HK-2 (cell line): ENCODE measurements at regions not wholly inside any gene's neighbourhood (a gene's known extent, or its start where the extent isn't known, plus 50 kb on each side); places are given as distances from the start of the nearest gene placed in this dataset.
A peak's percentile ranks its signal among the peaks of the same experiment; 100 is the strongest.
"Not testable (repeated sequence)": the region's sequence is repeated elsewhere in the genome, so short reads cannot be mapped to it uniquely, and the experiment has no call there.

Experiments used
- DNase-seq: peaks from one replicate; pipeline ENCODE4 v3.0.0-alpha.2; 2018; ENCODE audit not compliant: unreplicated experiment

DNA sequence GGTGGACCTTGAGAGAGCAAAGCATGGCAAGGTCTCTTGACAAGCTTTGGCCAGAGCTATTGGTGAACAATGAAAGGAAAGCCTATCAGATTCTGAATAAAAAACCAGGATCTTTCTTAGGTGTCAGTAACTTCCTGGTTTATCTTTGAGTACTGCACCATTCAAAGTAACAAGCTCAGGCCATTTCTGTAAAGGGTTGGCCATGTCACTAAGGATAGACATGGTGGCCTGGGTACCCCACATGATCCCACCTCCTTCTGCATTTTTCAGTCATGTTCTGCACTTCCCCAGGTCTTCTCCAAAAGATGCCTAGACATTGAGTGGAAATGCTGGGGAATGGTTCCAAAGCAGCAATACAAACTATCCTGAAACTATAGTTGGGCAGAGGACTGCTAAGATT lies 242.0 kb downstream of the ARHGAP12 start:
- DNase-seq, result no peak

GRCh38 chr10:31683682-31684081 lies 244.9 kb downstream of the ARHGAP12 start:
- no peak for DNase-seq

DNA sequence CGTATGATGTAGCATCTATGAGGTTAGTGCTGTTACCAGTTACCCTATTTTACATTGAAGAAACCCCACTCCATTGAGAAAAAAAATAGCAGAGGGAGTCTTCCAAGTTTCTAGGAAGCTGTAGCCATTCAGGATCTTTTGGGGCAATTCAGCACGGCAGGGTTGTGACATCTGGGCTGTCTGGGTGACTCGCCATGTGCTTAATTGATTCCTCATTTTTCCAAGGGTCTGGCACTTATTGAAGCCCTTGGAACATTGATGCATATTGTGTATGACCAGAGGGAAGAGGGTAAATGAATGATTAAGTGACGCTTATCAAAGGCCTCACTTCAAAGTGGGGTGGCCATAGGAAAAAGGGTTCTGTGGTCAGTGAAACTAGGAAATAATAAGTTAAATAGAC lies 248.7 kb downstream of the ARHGAP12 start:
- DNase-seq, result no peak

DNA sequence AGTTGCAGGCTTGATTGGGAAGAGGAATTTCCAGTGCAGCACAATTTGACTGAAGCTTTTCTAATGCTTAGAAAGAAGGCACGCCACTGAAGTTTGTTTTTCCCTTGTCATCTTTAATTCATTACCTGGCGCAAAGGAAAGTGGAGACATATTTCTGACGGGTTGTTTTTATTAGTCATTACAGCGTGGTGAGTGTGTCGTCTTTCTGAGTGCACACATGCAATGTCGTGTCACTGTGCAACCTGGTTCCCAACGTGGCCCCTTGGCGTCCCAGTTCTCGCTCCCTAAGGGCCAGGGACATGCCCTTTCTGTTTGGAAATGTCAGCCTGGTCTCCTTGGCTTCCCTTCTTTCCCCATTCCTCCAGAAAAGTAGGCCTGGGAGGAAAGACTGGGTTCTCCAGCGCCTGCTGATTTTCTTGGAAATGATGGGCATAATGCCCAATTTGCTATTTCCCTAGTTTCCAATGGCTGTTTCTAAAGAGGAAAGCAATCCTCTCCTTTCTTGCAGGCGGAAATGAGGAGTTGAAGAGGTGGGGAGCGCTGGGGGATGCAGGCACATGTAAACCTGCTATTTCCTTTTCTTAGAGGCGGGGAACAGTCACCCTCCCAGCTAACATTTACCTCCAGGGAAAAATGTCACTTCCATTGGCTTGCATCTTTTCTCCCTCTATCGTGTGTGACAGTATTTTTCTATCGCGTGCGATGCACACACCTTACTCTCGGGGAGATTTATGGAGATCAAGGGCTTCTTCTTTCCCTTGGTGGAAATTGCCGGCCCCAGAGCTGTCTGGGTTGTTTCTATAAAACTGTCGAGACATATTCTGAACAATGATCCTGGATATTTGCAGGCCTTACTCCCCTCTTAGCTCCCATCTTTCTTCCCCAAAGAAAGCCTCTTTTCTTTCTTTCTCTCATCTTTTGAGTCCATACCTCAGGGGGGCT lies 249.8 kb downstream of the ARHGAP12 start:
- no peak for DNase-seq

- no peak for DNase-seq
Observed at GRCh38 chr10:31678139-31678536, 250.5 kb downstream of the ARHGAP12 start.

- DNase-seq, result no peak
Observed at GRCh38 chr10:31677195-31678138, 251.2 kb downstream of the ARHGAP12 start.

- DNase-seq, result no peak
Observed at GRCh38 chr10:31675726-31676125, 252.9 kb downstream of the ARHGAP12 start.

GRCh38 chr10:31669357-31669756 lies 259.3 kb downstream of the ARHGAP12 start:
- no peak for DNase-seq

GRCh38 chr10:31668326-31668725 lies 260.3 kb downstream of the ARHGAP12 start:
- no peak for DNase-seq

GRCh38 chr10:31665764-31666279 lies 262.8 kb downstream of the ARHGAP12 start:
- not testable (repeated sequence) for DNase-seq

- DNase-seq, result no peak
Observed at GRCh38 chr10:31664803-31665202, 263.8 kb downstream of the ARHGAP12 start.

DNA sequence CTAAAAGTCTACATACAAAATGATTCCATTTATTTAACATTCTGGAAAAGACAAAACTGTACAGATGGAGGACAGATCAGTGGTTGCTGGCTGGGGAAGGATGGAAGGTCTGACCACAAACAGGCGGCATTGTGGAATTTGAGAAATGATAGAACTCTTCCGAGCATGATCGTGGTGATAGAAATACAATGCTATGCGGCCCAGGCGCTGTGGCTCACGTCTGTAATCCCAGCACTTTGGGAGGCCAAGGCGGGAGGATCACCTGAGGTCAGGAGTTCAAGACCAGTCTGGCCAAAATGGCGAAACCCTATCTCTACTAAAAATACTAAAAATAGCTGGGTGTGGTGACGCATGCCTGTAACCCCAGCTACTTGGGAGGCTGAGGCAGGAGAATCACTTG lies 264.6 kb downstream of the ARHGAP12 start:
- not testable (repeated sequence) for DNase-seq

DNA sequence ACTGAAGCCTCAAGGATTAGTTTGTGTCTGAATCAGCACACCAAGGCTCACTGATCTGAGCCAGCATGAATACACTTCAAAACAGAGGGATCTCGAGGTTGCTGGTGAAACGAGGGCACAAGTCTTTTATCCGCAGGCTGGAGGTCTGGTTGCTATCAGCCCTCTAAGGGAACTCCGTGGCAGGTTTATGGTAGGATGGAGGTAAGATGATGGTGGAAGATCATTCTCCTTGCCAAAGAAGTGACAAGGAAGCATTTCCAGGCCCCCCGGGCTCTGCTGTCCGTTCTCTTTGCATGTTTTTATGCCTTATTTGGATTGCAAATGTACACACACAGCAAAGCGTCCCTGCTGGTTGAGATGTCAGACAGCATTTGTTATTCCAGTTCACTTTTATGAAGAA lies 268.3 kb downstream of the ARHGAP12 start:
- no peak for DNase-seq

DNA sequence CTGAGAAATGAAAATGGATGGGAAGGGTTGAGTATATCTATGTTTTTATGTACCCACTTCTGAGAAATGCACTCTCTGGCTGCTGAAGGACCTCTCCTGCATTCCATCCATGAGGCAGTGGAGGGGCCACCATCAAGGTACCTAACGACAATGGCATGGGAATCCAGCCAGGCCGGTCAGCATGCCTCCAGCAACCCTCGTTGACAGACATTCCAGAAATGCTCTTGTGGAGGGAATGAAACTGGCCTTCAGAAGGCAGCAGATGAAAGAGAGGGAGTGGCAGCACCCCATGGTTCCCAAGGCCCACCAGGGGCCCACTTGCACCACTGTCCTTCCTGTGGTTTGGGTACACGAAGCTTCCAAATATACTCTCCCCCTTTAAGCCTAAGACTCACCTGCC lies 269.0 kb downstream of the ARHGAP12 start:
- DNase-seq, result no peak

DNA sequence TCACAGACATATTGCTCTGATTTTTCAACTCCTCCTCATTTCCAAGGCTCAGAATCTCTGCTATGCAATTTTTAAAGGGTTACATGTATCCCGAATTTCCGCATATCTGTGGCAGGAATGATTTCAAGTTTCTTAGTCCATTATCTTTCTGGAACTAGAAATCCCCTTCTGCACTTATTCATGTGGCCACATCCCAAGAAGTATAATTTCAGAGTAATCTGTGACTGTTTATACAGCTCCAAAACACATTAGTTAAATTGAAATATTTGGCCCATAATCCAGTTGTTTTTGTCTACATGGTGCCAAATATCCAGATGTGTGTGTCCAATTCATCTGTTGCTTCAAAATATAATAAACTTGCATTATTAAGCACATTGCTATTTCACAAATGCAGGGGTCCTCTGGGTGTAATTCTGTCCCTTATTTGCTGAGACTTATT lies 271.2 kb downstream of the ARHGAP12 start:
- DNase-seq, result no peak

- no peak for DNase-seq
Observed at GRCh38 chr10:31656851-31657433, 271.7 kb downstream of the ARHGAP12 start.

GRCh38 chr10:31652038-31652437 lies 276.6 kb downstream of the ARHGAP12 start:
- DNase-seq, result no peak

- DNase-seq, result peak; percentile 16
Observed at GRCh38 chr10:31650010-31650409, 278.6 kb downstream of the ARHGAP12 start.

GRCh38 chr10:31648966-31649365 lies 279.7 kb downstream of the ARHGAP12 start:
- DNase-seq, result no peak

- DNase-seq, result no peak
Observed at GRCh38 chr10:31647861-31648260, 280.8 kb downstream of the ARHGAP12 start.

- no peak for DNase-seq
Observed at GRCh38 chr10:31646519-31646918, 282.1 kb downstream of the ARHGAP12 start.

GRCh38 chr10:31645786-31646185 lies 282.8 kb downstream of the ARHGAP12 start:
- no peak for DNase-seq
